ENCODE measurements at regions not wholly inside any gene's neighbourhood (a gene's known extent, or its start where the extent isn't known, plus 50 kb on each side); places are given as distances from the start of the nearest gene placed in this dataset.

- H3K14ac ChIP-seq (ENCODE audit: insufficient read depth, low read length) = no peak overlapping the region
- no peak for DNase-seq
- H3K4ac ChIP-seq (ENCODE audit: low read depth, low read length) = no peak overlapping the region
- H3K9ac ChIP-seq (ENCODE audit: extremely low read depth, insufficient read length, low read length) = no peak overlapping the region
- H3K4me2 ChIP-seq (ENCODE audit: insufficient read depth, insufficient read length, low read length) = no peak overlapping the region
- no peaks in the 10 kb centered on the region for H3K23me2 ChIP-seq (ENCODE audit: insufficient read length, low read depth, low read length, poor library complexity, severe bottlenecking)
- H3K79me1 ChIP-seq (ENCODE audit: insufficient read depth, low read depth, low read length, poor library complexity, severe bottlenecking) = no peaks in the 10 kb centered on the region
- no peak overlapping the region for H2BK20ac ChIP-seq (ENCODE audit: low read depth, low read length, poor library complexity, severe bottlenecking)
- no peak overlapping the region for H4K91ac ChIP-seq (ENCODE audit: insufficient read length, low read depth, low read length)
- Mint-ChIP-seq H3K27ac (no peak overlapping the region), H3K4me3 (no peak overlapping the region), H3K27me3 (ENCODE audit: low read depth) (peaks cover 3% of the 10 kb centered on the region), H3K9me3 (peaks cover 17 to 19% of the 10 kb centered on the region in 2 experiments; a peak in 4 of 5 replicates), H3K4me1 (peaks cover 14 to 19% of the 10 kb centered on the region in 2 experiments), H3K36me3 (ENCODE audit: insufficient read depth in 1 of 3, low read depth in 3 of 3) (peaks cover 0 to 5% (median 0%) of the 10 kb centered on the region in 3 experiments; a peak in 3 of 7 replicates)
- H3K18ac ChIP-seq (ENCODE audit: insufficient read length, low read depth, low read length) = no peak overlapping the region
- no peak overlapping the region for H3K27ac ChIP-seq (ENCODE audit: insufficient read length, low read depth, low read length)
- no peaks in the 10 kb centered on the region for H3K9me3 ChIP-seq (ENCODE audit: control insufficient read depth, low read depth, low read length)
- no peak overlapping the region for H2BK15ac ChIP-seq (ENCODE audit: low read depth, low read length)
- no CpG with 5 or more reads among the region's 5 CpGs for WGBS (ENCODE audit: extremely low coverage, insufficient read length, low lambda C conversion rate)
- H3K4me1 ChIP-seq (ENCODE audit: insufficient read depth, low read length) = no peaks in the 10 kb centered on the region; the same call in 1 of the 2 replicates
- TF ChIP-seq, protein P1, sequence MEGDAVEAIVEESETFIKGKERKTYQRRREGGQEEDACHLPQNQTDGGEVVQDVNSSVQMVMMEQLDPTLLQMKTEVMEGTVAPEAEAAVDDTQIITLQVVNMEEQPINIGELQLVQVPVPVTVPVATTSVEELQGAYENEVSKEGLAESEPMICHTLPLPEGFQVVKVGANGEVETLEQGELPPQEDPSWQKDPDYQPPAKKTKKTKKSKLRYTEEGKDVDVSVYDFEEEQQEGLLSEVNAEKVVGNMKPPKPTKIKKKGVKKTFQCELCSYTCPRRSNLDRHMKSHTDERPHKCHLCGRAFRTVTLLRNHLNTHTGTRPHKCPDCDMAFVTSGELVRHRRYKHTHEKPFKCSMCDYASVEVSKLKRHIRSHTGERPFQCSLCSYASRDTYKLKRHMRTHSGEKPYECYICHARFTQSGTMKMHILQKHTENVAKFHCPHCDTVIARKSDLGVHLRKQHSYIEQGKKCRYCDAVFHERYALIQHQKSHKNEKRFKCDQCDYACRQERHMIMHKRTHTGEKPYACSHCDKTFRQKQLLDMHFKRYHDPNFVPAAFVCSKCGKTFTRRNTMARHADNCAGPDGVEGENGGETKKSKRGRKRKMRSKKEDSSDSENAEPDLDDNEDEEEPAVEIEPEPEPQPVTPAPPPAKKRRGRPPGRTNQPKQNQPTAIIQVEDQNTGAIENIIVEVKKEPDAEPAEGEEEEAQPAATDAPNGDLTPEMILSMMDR (conservative IDR thresholded peaks at IDR 0.05) = no peak
- H4K20me1 ChIP-seq (ENCODE audit: control insufficient read depth, insufficient read depth, insufficient read length) = no peaks in the 10 kb centered on the region
- H3K79me2 ChIP-seq (ENCODE audit: insufficient read depth, low read length) = no peaks in the 10 kb centered on the region
- no peak overlapping the region for H3K56ac ChIP-seq (ENCODE audit: insufficient read length, low read depth, low read length)
- H2AFZ ChIP-seq (ENCODE audit: low read length) = no peak overlapping the region
- no peak overlapping the region for H3T11ph ChIP-seq (ENCODE audit: low read length)
- H2BK120ac ChIP-seq (ENCODE audit: low read depth, low read length, poor library complexity, severe bottlenecking) = no peak overlapping the region
- no peak overlapping the region for H2BK12ac ChIP-seq (ENCODE audit: insufficient read length, low read depth, low read length)
- H4K8ac ChIP-seq (replicated peaks; ENCODE audit: insufficient read length, low read depth, low read length) = no peak overlapping the region
- H3K23ac ChIP-seq (ENCODE audit: insufficient read length, low read depth, low read length) = no peak overlapping the region
- H2AK5ac ChIP-seq (ENCODE audit: insufficient read length, low read length) = no peak overlapping the region
- H2BK5ac ChIP-seq (ENCODE audit: insufficient read length, low read length) = no peak overlapping the region
- no peaks in the 10 kb centered on the region for H3K27me3 ChIP-seq (ENCODE audit: insufficient read depth, low read length)
- H4K5ac ChIP-seq (ENCODE audit: insufficient read length, low read depth, low read length) = no peak overlapping the region
These were observed 605.0 kb upstream of the RAG2 start for GRCh38 chr11:37203006-37203405.
